ENCODE measurements at regions not wholly inside any gene's neighbourhood (a gene's known extent, or its start where the extent isn't known, plus 50 kb on each side); places are given as distances from the start of the nearest gene placed in this dataset.

DNA sequence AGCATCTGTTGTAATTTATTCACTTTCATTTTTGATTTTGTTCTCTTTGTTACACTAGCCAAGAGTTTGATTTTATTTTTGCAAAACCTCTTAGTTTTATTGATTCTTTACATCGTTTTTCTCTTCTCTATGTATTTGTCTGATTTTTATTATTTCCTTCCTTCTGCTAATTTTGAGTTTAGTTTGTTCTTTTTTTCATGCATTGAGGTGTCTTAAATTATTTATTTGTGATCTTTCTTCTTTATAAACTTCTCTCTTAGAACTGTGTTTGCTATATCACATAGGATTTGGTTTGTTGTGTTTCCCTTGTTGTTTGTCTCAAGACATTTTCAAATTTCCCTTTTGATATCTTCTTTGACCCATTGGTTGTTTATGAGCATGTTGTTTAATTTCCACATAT, 51.7 kb upstream of the NFKBIA start:
- Mint-ChIP-seq H3K36me3 (ENCODE audit: low read depth) (no peaks in the 10 kb centered on the region), H3K27ac (no peak overlapping the region), H3K9me3 (peaks cover 14% of the 10 kb centered on the region), H3K4me1 (ENCODE audit: low read depth) (no peaks in the 10 kb centered on the region), H3K4me3 (no peak overlapping the region), H3K27me3 (no peaks in the 10 kb centered on the region)
- no peak for DNase-seq

DNA sequence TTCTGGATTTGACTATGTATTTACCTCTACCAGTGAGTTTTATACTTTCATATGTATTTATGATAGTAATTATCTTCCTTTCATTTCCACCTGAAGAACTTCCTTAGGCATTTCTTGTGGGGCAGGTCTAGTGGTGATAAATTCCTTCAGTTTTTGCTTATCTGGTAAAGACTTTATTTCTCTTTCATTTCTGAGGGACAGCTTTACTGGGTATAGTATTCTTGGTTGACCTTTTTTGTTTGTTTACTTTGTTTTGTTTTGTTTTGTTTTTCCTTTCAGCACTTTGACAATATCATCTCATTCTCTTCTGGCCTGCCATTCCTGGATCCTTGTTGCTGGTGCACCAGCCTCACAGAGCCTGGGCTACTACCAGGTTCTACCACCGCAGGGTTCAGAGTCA, 53.9 kb upstream of the NFKBIA start:
- peaks cover 14% of the 10 kb centered on the region for H3K9me3 Mint-ChIP-seq
- H3K4me3 Mint-ChIP-seq, result no peak overlapping the region
- no peaks in the 10 kb centered on the region for H3K4me1 Mint-ChIP-seq (ENCODE audit: low read depth)
- DNase-seq, result no peak
- no peaks in the 10 kb centered on the region for H3K27me3 Mint-ChIP-seq
- no peak overlapping the region for H3K27ac Mint-ChIP-seq
- no peaks in the 10 kb centered on the region for H3K36me3 Mint-ChIP-seq (ENCODE audit: low read depth)

DNA sequence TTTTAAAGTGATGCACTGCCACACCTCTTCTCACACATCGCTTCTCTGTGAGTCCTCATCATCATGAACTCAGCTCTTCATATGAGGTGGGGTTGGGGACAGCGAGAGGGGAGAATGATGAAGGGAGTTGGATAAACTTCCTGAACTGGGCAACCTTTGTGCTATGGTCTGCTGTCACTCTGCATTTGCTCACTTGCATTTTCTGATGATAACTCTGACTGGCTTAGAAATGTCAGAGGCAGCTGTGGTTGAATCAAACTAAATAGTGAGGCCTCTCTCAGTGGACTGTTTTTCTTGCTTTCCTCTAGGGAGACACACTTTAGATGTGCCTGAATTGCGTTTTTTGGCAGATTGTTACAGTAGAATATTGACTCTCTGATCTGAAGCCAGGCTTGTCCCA, 55.2 kb upstream of the NFKBIA start:
- Mint-ChIP-seq H3K36me3 (ENCODE audit: low read depth) (no peaks in the 10 kb centered on the region), H3K27ac (no peak overlapping the region), H3K9me3 (peaks cover 14% of the 10 kb centered on the region), H3K27me3 (peaks cover 4% of the 10 kb centered on the region), H3K4me1 (ENCODE audit: low read depth) (no peaks in the 10 kb centered on the region), H3K4me3 (no peak overlapping the region)
- DNase-seq, result no peak

DNA sequence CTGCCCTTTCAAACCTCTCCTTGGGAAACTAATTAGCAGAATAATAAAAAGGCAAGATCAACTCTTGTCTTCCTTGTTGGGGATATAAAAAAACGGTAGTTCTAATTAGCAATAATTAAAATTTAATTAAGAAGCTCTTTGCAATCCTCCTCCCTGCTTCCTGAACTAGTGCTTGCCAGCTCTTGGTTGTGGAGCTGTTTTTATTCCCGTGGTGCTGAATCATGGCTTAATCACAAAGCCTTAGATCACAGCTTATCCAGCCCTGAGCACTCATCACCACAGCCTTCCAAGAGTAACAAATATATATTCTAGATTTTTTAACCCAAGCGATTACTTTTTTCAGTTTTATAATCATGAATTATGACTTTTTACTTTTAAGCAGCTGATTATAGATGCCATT, 63.2 kb upstream of the INSM2 start:
- H3K4me1 Mint-ChIP-seq (ENCODE audit: low read depth), result no peaks in the 10 kb centered on the region

DNA sequence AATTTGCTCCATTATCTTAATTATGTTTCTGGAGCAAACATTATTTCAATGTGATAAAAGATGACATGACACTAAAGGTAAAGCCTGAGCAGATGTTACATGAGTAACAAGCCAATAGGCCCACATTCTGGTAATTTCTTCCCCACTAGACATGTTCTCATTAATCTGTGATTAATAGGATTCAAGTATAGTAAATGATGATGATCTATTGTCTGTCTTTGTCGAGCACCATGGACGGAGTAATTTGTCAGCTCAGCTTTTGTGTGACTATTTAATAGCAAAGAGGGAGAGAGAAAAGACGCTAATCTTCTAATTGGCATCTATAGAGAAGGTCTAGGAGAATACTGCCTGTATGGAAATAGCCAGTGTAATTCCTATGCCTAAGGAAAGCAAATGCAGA, 62.2 kb upstream of the INSM2 start:
- Mint-ChIP-seq H3K9me3 (no peaks in the 10 kb centered on the region), H3K4me1 (ENCODE audit: low read depth) (no peaks in the 10 kb centered on the region), H3K27me3 (peaks cover 37% of the 10 kb centered on the region), H3K4me3 (no peak overlapping the region), H3K27ac (no peak overlapping the region), H3K36me3 (ENCODE audit: low read depth) (no peaks in the 10 kb centered on the region)
- no peak for DNase-seq

More for the DNA sequence above, 63.2 kb upstream of the INSM2 start:
- no peak for DNase-seq
- H3K9me3 Mint-ChIP-seq, result no peaks in the 10 kb centered on the region
- no peak overlapping the region for H3K27ac Mint-ChIP-seq
- no peaks in the 10 kb centered on the region for H3K36me3 Mint-ChIP-seq (ENCODE audit: low read depth)
- no peak overlapping the region for H3K4me3 Mint-ChIP-seq
- H3K27me3 Mint-ChIP-seq, result peaks cover 43% of the 10 kb centered on the region

DNA sequence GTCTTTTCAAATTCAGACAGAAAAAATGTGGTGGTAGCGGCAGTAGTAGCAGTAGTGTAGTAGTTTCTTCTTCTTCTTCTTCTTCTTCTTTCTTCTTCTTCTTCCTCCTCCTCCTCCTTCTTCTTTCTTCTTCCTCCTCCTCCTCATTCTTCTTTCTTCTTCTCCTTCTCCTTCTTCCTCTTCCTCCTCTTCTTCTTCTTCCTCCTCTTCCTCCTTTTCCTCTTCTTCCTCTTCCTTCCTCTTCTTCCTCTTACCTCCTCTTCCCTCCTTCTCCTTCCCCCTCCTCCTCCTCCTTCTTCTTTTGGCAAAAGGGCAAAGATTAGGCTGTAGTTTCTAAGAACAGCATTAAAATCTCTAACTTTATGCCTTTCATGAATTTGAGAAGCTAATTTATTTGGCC, 59.6 kb upstream of the INSM2 start:
- Mint-ChIP-seq H3K9me3 (no peaks in the 10 kb centered on the region), H3K27me3 (peaks cover 31% of the 10 kb centered on the region), H3K4me1 (ENCODE audit: low read depth) (no peaks in the 10 kb centered on the region), H3K27ac (no peak overlapping the region), H3K36me3 (ENCODE audit: low read depth) (no peaks in the 10 kb centered on the region), H3K4me3 (no peak overlapping the region)
- no peak for DNase-seq

DNA sequence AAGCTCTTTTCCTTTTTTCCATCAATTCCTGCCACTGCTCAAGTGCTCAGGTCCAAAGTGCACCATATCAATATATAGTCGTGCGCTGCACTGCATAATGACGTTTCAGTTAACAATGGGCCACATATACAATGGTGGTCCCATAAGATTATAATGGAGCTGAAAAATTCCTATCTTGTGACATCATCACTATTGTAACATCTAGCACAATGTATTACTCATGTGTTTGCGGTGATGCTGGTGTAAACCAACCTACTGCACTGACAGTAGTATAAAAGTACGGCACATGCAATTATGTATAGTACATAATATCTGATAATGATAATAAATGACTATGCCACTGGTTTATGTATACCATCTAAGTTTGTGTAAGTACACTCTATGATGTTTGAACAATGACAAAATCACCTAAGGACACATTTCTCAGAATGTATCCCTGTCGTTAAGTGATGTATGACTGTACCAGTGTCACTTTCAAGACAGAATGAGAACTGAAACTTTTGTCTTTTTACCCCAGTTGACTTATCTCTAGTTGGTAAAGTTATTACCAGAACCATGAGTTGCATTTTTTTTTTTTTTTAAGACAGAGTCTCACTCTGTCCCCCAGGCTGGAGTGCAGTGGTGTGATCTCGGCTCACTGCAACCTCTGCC, 53.7 kb upstream of the INSM2 start:
- no peaks in the 10 kb centered on the region for H3K36me3 Mint-ChIP-seq (ENCODE audit: low read depth)
- no peak overlapping the region for H3K4me3 Mint-ChIP-seq
- no peak for DNase-seq
- H3K27ac Mint-ChIP-seq, result peak overlapping the region; percentile 46
- peaks cover 5% of the 10 kb centered on the region for H3K4me1 Mint-ChIP-seq (ENCODE audit: low read depth)
- peaks cover 28% of the 10 kb centered on the region for H3K27me3 Mint-ChIP-seq
- no peaks in the 10 kb centered on the region for H3K9me3 Mint-ChIP-seq

DNA sequence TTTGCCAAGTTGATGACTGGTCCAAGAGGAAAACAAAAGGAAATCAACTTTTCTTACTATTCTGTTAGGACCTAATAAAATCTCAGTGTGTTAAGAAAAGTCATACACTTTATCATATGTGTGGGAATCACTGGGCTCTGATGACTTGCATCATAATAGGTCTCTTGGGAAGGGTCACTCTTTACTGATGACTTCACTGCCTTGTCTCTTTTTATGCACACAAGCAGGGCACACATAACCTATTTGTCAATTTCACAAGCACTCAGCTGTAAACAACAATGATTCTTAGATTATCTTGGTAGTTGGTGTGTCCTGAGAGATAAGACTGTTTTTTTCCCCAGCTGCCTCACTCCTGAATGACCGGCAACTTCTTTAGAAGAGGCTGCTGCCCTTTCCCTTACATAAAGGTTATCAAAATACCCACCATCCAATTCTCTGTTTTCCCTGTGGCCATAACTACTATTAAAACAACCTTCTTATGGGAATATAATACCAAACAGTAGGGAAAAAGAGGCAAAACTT, 50.9 kb upstream of the INSM2 start:
- Mint-ChIP-seq H3K4me3 (no peak overlapping the region), H3K9me3 (no peaks in the 10 kb centered on the region), H3K27me3 (peaks cover 28% of the 10 kb centered on the region), H3K4me1 (ENCODE audit: low read depth) (peaks cover 5% of the 10 kb centered on the region), H3K27ac (no peak overlapping the region), H3K36me3 (ENCODE audit: low read depth) (no peaks in the 10 kb centered on the region)
- no peak for DNase-seq
